UCSD-AML1 (cell line): ENCODE measurements at regions not wholly inside any gene's neighbourhood (a gene's known extent, or its start where the extent isn't known, plus 50 kb on each side); places are given as distances from the start of the nearest gene placed in this dataset.

Experiments
- DNase-seq: peaks from one replicate; lab custom pipeline; 2025; ENCODE audit not compliant: unreplicated experiment; lab: John Stamatoyannopoulos, UW

DNA sequence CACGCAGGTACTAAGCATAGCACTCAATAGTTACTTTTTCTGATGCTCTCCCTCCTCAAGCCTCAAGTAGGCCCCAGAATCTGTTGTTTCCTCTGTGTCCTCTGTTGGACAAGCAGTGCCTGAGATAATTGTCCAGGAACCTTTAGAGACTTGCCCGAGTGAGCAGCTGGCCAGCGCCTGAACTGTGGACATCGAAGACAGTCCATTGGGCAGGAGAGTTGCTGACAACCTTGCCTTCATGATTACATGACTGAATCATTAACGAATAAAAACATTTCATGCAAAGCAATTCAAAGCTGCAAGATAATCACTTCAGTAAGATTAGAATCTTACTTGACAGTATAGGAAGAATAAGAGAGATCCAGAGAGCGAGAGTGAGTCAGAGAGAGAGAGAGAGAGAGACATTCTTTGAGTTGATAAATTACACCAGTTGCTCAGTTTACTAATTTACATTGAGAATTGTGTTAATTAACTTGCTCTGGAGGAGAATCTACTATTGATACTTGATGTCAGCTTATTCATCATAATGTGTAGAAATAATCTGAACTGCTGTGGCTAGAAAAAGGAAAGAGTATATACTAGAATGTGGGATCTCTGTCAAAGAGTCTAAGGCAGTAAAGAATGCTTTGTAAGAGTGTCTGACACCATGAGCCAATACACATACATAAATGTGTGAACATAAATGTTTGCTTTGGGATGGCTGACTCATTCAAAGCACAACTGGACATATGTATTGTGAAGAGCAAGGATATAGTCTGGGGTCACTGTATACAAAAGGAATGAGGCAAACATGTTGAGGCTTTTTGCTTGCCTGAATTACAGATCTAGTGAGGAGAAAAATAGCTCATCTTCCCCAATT lies 216.0 kb downstream of the ZNF326 start:
- no peak for DNase-seq

DNA sequence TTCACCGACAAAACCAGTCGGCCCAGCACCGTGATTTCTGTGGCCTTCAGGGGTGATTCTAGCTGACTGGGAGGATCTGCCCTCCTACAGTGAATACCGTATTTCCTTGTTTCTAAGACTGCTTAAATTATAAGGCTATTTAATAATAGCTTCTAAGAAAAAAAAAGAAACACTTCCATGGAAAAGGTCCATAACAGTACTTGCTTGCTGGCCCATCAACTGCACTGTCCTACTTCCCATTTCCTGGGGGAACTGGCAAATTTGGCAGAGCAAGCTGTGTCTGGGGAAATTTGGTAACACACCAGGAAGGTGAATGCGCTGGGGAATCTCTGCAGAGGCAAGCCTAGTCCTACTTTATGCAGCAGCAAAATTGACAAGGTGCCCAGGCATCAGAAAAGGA lies 214.0 kb downstream of the ZNF326 start:
- no peak for DNase-seq

DNA sequence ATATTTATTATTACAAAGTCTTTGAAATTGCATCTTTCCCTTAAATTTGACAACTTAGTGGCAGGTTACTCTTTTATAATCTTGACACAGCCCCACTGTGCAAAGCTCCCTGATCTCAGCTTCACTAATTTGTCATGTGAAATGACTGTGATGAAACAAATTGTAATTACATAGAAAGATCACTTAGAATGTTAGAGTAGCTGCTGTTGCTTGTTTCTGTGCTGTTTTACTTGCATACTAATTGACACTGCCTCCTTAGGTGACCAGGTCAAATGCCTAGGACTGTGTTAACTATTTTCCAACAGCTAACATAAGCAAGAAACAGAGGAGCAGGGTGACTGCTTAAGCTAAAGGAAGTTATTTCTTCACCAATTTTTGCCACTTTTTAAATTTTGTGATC lies 211.3 kb downstream of the ZNF326 start:
- no peak for DNase-seq

DNA sequence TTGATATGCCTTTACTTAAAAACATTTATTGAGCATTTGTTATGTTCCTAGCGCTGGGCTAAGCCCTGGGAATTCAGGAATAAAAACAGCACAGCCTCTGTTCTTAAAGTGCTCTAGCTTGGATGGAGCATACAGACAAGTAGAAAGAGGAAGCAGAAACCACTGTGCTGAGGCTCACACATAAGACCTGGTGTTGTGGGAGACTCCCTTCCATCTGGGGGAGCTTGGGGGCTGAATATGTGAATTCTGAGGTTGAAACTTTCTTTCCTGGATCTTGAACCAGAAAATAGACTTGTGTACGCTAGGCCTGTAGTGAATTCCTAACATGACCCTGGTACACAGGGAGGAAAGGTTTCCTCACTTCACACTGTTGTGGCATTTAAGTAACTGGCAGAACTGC lies 209.9 kb downstream of the ZNF326 start:
- no peak for DNase-seq

DNA sequence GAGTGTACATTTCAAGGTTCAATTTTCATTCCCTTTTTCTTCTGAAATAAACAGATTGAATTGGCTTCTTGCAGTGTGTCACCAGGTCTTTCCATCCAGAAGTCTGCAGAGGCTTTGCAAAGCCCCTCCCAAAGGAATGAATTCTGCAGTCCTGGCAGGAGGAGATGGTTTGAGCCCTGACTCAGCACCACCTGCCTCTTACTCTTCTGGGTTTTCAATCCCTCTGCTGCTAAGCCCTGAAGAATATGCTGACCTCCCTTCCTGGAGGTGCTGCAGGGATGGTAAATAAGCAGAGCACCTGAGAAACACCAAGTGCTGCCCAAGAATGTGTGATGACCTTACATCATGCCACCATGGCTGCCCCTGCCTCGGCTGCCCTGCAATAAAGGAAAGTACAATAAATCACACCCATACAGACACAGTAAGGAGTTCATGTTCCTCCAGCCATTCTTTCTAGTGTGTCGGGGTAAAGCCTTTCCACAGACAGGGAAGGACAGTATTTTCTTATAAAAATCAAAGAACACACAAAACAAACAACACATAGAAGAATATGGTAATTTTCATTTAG lies 209.2 kb downstream of the ZNF326 start:
- no peak for DNase-seq

DNA sequence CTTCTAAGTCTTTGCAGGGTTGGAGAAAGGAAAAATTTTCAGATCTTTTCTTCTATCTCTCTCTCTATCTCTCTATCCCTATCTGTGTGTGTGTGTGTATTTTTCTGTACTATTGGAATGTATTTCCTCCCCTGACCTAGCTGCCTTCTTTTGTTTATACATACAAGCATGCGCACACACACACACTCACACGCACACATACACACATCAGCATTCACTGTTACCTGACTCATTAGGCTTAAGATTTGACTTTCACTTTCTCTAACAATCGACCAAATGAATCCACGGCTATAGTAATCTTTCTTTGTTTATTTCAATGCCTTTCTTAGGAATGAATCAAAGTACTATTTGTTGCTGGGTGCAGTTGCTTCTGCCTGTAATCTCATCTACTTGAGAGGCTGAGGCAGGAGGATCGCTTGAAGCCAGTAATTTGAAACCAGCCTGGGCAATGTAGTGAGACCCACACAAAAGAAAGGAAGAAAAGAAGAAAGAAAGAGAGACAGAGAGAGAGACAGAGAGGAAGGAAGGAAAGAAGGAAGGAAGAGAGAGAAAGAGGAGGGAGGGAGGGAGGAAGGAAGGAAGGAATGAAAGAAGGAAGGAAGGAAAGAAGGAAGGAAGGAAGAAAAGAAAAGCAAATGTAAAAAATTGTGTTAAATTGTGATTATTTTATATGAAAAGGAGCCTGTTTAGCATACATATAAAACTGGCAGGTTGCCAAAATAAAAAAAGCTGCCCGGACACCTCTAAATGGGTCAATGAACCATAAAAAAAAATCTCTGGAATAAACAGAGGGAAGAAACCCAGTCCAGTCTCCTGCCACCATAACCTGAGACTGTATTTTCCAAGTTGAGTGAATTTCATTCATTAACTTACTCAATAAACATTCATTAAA lies 206.8 kb downstream of the ZNF326 start:
- no peak for DNase-seq

DNA sequence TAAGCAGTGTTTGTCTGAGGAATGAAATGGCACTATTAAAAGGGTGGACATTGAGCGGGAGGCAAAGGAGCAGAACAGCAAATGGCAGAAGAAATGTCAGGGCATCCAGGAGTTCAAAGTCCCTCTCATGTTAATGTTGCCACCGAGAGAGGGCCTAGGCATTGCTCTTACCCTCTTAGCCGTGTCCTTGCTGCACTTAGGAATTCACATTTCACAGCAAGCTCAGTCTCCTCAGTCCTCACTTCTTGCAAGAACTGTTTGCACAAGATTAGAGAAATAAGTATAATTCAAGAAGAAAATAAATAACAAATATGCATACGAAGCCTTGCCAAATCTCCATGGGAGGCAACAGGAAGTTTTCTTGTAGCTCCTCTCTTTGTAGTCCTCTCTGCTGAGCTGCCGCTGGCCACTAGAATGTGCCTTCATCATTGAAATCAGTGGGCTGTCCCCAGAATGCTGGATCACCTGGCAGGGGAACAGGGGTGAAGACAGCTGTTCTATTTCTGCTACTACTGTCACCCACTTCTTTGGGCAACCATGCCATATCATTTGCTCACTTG lies 205.8 kb downstream of the ZNF326 start:
- no peak for DNase-seq

DNA sequence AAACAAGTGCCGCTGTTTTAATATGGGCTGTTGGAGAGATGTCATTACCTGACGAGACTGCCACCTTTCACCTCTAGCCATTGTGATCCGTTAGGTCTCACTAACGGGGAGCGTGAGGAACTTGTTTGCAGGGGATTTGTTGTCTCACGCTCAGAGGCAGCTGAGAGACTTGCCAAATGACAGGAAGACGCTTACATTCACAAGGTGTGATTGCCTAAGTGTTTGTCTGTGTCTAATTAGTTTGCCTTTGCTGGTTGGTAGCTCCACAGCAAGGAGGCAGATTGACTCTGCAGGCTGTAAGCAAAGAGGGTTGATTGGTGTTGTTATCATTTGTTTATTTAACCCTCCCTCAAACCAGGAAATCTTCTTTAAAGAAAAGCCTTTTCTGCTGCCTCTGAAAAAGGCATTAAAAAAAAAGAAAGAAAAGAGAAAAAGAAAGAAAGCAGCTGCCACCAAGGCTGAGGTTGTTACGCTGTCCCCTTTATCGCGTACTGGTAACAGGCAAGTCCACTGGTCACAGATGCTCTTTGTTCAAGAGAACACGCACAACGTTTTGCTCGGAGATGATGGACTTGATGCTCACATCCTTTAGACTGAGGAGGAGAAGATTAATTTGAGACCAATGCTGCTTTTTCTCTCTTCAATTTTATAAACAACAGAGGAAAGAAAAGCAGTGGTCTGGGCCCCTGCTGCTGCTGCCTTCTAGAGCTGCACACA lies 203.9 kb downstream of the ZNF326 start:
- DNase-seq: no peak

DNA sequence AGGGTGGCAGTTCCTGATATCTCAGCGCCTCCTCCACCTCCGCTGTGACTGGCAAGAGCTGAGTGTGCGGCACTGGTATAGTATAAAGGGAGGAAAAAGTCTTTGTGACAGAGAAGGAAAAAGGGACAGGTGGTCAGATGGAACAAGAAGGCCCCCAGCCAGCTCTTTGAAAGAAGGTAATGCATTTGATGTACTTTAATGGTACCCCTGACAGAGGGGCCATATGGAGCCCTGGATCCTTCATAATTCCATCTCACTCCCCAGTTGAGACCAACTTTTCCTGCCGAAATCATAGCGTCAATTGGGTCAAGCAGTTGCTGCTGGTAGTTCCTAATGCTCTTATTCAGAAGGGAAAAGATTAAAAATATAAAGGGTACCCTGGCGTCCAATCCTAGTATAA lies 198.2 kb downstream of the ZNF326 start:
- no peak for DNase-seq

DNA sequence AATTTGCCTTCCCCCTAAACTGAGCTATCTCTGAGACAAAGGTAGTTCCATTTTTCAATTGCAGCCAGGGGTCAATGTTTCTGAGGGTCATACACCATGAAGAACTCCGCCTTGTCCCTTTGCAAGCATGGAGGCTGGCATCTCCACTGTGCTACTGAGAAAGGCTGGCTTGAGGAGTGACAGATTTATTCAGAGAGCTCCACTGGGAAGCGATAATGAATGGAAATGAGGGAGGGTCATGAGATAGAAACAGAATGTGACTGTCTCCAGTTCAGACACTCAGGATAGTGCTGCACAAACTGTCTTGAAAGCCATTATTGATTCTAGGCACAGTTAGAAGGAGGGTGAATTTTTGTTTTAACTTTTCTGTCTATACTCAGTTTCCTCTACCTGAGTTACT lies 197.5 kb downstream of the ZNF326 start:
- DNase-seq: no peak

DNA sequence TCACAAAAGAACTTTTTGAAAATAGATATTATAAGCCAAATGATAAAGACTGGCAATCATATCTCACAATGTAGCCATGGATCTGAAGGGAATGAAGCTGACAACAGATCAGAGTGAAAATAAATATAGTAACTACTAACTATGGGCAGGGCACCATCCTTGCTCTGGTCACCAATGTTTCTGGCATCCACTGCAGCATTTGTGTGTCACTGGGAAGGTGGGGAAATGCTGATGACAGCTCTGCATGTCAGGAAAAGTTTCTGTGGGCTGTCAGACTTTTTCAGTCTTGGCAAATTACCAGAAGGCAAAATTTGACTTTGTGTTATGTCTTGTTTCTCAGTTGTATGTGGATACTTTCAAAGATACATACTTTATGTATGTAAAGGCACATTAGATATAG lies 195.6 kb downstream of the ZNF326 start:
- no peak for DNase-seq

DNA sequence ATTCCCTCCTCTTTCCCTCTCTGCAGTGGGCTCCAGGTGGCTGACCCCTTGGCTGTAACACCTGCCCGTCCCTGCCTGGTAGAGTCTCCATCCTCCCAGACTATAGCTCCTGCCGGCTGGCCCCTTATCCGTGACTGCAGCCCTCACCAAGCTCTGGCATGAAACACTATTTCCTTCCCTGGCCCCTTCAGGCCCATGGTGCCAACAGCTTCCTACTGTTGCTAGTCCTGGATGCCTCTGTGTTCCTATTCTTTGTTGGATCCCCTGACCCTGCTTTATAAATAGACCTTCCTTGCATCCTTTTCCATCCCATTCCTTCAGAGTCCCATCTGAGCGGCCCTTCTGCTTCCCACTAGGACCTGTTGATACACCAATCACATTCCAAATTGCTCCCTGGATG lies 195.0 kb downstream of the ZNF326 start:
- DNase-seq: no peak

DNA sequence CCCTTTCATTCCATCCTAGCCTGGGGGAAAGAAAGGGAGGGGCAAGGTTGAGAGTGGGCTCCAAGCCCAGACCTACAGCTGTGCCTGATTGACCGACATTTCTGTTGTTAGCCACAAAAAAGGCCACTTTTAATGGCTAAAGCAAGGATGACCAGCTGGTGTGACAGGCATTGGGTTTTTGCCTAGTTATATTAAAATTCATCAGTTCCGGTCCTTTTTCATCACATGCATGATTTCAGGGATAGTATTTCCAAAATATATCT lies 192.3 kb downstream of the ZNF326 start:
- no peak for DNase-seq

DNA sequence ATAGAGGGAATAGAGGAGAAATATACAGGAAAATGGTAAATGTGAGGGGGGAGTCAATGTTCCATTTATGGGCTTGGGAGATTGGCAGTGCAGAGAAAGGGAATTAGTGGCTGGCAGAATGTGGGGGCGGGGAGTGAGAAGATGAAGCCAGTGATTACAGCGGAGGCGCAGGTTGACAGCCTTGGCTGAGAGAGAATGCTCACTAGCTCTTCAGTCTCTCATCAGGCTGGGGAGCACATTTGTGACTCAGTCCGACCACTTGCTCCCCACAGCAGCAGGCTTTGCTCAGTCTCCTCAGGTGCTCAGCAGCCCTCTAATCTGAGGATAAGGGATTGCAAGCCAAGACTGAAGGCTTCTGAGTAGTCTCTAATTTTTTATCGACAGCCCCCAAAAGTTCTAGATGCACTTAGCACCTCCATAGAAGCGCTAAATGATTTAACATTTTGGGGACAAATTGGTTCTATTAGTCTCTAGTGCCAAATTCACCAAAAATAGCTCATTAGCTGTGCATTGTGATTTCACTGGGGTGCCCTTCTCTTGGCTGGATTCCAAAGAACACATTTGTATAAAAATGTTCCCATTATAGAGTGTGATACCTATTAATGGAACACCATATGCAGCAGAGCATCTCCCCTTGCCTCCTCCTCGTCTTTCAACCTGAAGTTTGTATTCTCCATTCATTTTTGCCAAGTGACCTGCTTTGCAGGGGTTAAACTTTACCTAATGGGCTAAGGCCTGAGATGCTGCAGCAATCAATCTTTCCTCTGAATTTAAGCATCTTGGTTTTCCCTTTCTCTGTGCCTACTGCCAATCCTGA lies 191.8 kb downstream of the ZNF326 start:
- no peak for DNase-seq

DNA sequence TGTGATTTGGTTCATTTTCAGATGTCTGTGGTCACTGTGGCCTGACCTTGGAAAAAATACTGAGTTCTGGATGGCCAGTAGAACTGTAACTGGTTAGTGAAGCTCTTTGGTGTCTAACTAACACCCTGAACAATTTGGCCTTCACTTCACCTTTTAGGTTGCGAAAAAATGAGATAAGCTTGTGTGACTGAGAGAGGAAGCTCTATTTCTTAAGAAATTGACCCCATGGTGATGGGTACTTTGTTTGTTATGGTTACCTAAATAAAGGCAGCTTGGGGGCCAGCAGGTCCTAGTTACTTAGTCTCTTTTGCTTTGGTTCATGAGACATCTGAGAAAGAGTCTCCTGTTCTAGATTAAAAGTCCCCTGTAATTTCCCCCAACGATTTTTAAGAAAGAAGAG lies 181.6 kb downstream of the ZNF326 start:
- no peak for DNase-seq

DNA sequence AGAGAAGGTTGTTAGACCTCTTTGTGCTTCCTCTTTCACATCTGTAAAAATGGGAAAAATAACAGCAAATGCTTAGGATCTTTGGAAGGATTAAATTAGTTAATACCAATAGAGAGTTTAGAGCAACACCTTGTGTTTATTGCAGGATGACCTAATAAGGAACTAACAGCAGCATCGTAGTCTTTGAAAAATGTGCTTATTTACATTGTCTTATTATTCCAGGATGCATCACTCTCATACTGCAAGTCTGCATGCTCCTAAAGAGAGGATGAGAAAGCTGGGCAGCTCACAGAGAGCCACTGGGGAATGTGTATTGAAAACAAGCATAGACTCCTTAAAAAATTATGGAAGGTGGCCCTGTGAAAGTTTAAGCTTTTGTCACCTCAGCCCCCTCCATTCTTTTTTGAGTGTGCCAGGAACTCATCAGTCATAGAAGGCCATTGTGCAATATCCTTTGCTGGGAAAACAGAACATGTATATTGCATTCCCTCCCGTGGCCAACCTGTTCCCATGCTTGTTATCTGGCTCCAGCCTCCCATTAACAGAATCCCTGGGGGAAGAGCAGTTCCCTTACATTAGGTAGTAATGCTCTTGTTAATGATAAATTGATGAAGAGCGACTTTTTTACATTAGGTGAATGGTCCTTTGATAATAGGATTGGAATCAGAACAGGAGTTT lies 180.7 kb downstream of the ZNF326 start:
- no peak for DNase-seq

DNA sequence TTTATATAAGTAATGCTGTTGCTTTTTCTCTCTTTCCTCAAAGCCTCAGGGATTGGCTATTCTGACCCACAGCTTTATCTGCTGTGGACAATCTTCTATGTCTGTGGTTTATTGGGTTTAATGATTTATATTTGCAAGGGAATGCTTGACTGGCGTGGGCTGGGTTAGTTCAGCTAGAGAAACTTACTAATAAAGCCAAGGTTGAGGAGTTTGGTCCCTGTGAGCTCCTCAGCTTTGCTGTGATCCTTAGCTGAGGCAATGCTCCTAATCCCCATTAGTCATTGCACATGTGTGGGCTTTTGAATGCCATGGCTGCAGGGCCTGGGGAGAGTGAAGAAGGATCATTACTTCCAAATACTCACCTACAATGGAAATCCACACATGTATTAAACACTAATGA lies 179.3 kb downstream of the ZNF326 start:
- no peak for DNase-seq

DNA sequence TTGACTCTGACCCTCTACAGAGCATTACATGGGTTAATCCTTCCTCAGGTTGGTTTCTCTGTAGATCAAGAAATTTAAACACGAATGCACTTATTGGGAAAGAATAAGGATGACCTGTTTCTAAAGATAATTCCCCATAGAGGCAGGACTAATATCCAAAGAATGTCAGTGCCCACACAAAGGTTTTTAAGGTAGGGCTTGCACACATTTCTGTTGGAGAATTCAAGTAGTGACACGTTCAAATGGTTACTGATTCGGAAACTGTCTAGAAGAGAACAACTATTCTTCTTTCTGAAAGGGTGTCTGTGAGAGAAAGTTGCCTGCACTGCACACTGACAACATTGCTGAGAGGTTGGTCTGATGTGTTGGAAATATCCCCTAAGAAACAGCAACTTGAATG lies 167.3 kb downstream of the ZNF326 start:
- DNase-seq: no peak

DNA sequence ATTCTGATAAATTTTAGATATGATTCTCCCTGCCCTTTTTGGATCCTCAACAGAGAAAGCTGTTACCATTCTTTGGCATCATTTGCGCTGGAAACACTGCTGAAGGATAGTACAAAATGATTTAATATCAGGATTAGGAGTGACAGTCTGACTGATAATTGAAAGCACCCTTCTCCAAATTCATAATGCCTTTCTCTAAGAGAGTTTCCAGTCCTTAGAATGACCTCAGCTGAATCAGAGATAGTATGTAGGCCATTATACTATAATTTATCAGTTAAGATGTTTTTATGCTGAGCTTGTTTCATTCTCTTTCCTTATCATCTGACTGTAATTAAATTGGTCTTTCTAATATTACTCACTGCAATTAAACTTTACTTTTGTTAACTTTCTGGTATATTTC lies 166.7 kb downstream of the ZNF326 start:
- DNase-seq: no peak
